Aorta (tissue), 5 donors: ENCODE measurements at regions not wholly inside any gene's neighbourhood (a gene's known extent, or its start where the extent isn't known, plus 50 kb on each side); places are given as distances from the start of the nearest gene placed in this dataset.

Source experiments
- ATAC-seq: fragments of 200-7000 bp; cut with Tn5 transposase; one replicate; pipeline ENCODE4 v1.9.1; 2022; ENCODE audit warnings: moderate library complexity; ENCODE audit not compliant: low FRiP score
- DNase-seq, 2 donors: peaks; one replicate each; pipeline ENCODE4 v3.0.0-alpha.2; 2020
- H3K27ac ChIP-seq, 2 donors: one replicate each; pipeline ENCODE4 v1.5.1; 2013; ENCODE audit warnings: low read length in 2 of 2, mild to moderate bottlenecking in 2 of 2, moderate library complexity in 2 of 2, control low read depth in 1 of 2, inconsistent platforms in 1 of 2, low read depth in 1 of 2
- H3K27me3 ChIP-seq, 2 donors: one replicate each; pipeline ENCODE4 v1.6.1; 2013; ENCODE audit warnings: control low read depth in 1 of 2, low read length in 1 of 2, mild to moderate bottlenecking in 1 of 2, moderate library complexity in 1 of 2; ENCODE audit not compliant: insufficient read depth in 2 of 2, control insufficient read depth in 1 of 2
- H3K36me3 ChIP-seq, 2 donors: one replicate each; pipeline ENCODE4 v1.6.1; 2013; ENCODE audit warnings: control low read depth in 1 of 2, low read length in 1 of 2, mild to moderate bottlenecking in 1 of 2; ENCODE audit not compliant: insufficient read depth in 2 of 2, control insufficient read depth in 1 of 2
- H3K4me1 ChIP-seq, 2 donors: one replicate each; pipeline ENCODE4 v1.6.1; 2013; ENCODE audit warnings: low read length in 2 of 2, control low read depth in 1 of 2, mild to moderate bottlenecking in 1 of 2, moderate library complexity in 1 of 2; ENCODE audit not compliant: insufficient read depth in 2 of 2, control insufficient read depth in 1 of 2
- H3K4me3 ChIP-seq, 2 donors: one replicate each; pipeline ENCODE4 v1.5.1; 2013; ENCODE audit warnings: low read length in 2 of 2, control low read depth in 1 of 2, mild to moderate bottlenecking in 1 of 2
- H3K9me3 ChIP-seq: one replicate; pipeline ENCODE4 v1.6.1; 2013; ENCODE audit warnings: mild to moderate bottlenecking, low read length; ENCODE audit not compliant: control insufficient read depth
- WGBS, 2 donors: extraction: QIAGEN DNeasy Blood & Tissue Kit; methylation state at CpG; one replicate each; pipeline ENCODE4 v1.1.7; 2013; 5-methylcytosine and 5-hydroxymethylcytosine counted together
- intact Hi-C, 2 donors: fragments of 100-400 bp; cut with DNase I; formaldehyde crosslinking; loops; one replicate each; pipeline versions ENCODE4 v1.14.2 to v1.15.0; 2022
- donor health status: healthy with polysubstance abuse.
- donor health status: Bipolar disorder and iron deficiency.
- donor health status: DM: no; HTN: no; CAD: no.
- donor health status: DM: no; HTN: no; CAD: no.
- donor health status: DM: yes; HTN: yes; CAD: no.

- no peaks in the 10 kb centered on the region for H3K4me1 ChIP-seq
- DNase-seq = no peak
- H3K27me3 ChIP-seq = no peaks in the 10 kb centered on the region
- peaks cover 2% of the 10 kb centered on the region for H3K9me3 ChIP-seq
- no peak overlapping the region for H3K27ac ChIP-seq
- no peaks in the 10 kb centered on the region for H3K36me3 ChIP-seq
- intact Hi-C loops = no loop called here
- no peak for ATAC-seq
- no peak overlapping the region for H3K4me3 ChIP-seq
- WGBS, 2 donors = 95 to 97% methylated on average over 4 of the region's 4 CpGs
Measured at GRCh38 chr12:91690531-91690930, 455.1 kb downstream of the BTG1 start.

GRCh38 chr12:91687052-91688017, 458.3 kb downstream of the BTG1 start:
- no peaks in the 10 kb centered on the region for H3K27me3 ChIP-seq
- H3K36me3 ChIP-seq = no peaks in the 10 kb centered on the region
- no peak for DNase-seq
- no peak overlapping the region for H3K4me3 ChIP-seq
- WGBS, 2 donors = 66 to 68% methylated on average over 3 of the region's 3 CpGs
- ATAC-seq = no peak
- H3K27ac ChIP-seq = no peak overlapping the region
- no peaks in the 10 kb centered on the region for H3K4me1 ChIP-seq
- intact Hi-C loops = no loop called here
- H3K9me3 ChIP-seq = peaks cover 2% of the 10 kb centered on the region

GRCh38 chr12:91685917-91686316, 459.7 kb downstream of the BTG1 start:
- WGBS, 2 donors = 74 to 80% methylated on average over 2 of the region's 2 CpGs
- H3K27ac ChIP-seq = no peak overlapping the region
- H3K9me3 ChIP-seq = peaks cover 3% of the 10 kb centered on the region
- no peaks in the 10 kb centered on the region for H3K4me1 ChIP-seq
- no peaks in the 10 kb centered on the region for H3K36me3 ChIP-seq
- peaks cover 0 to 1% of the 10 kb centered on the region in 2 donors for H3K27me3 ChIP-seq
- intact Hi-C loops = no loop called here
- no peak for DNase-seq
- no peak overlapping the region for H3K4me3 ChIP-seq
- no peak for ATAC-seq

- WGBS, 2 donors = 88% methylated on average over 11 of the region's 11 CpGs
- Histone ChIP-seq H3K27me3 (peaks cover 0 to 1% of the 10 kb centered on the region in 2 donors), H3K4me1 (no peaks in the 10 kb centered on the region), H3K36me3 (no peaks in the 10 kb centered on the region), H3K4me3 (no peak overlapping the region), H3K9me3 (peaks cover 2% of the 10 kb centered on the region), H3K27ac (no peak overlapping the region)
- ATAC-seq (no peak), DNase-seq (no peak)
- intact Hi-C loops = no loop called here
Measured at GRCh38 chr12:91681751-91682150, 463.9 kb downstream of the BTG1 start.

- Histone ChIP-seq H3K4me3 (no peak overlapping the region), H3K27ac (no peak overlapping the region), H3K27me3 (peaks cover 0 to 1% of the 10 kb centered on the region in 2 donors), H3K9me3 (peaks cover 2% of the 10 kb centered on the region), H3K4me1 (peaks cover 0 to 2% of the 10 kb centered on the region in 2 donors), H3K36me3 (no peaks in the 10 kb centered on the region)
- 89 to 90% methylated on average over 2 of the region's 2 CpGs for WGBS, 2 donors
- ATAC-seq (no peak), DNase-seq (no peak)
- intact Hi-C loops = no loop called here
Measured at GRCh38 chr12:91680864-91681263, 464.8 kb downstream of the BTG1 start.

- Histone ChIP-seq H3K4me3 (no peak overlapping the region), H3K27ac (no peak overlapping the region), H3K4me1 (peaks cover 0 to 3% of the 10 kb centered on the region in 2 donors), H3K27me3 (peaks cover 0 to 1% of the 10 kb centered on the region in 2 donors), H3K36me3 (no peaks in the 10 kb centered on the region), H3K9me3 (peaks cover 2% of the 10 kb centered on the region)
- ATAC-seq = no peak
- DNase-seq = no peak
- 89 to 92% methylated on average over 1 of the region's 1 CpG for WGBS, 2 donors
- intact Hi-C loops = no loop called here
Measured at GRCh38 chr12:91677556-91677955, 468.1 kb downstream of the BTG1 start.

- ATAC-seq = no peak
Measured at GRCh38 chr12:91675401-91675800, 470.2 kb downstream of the BTG1 start.

GRCh38 chr12:91672130-91672529, 473.5 kb downstream of the BTG1 start:
- peaks cover 2% of the 10 kb centered on the region for H3K9me3 ChIP-seq
- no peaks in the 10 kb centered on the region for H3K27me3 ChIP-seq
- intact Hi-C loops = no loop called here
- WGBS, 2 donors = 65 to 75% methylated on average over 1 of the region's 1 CpG
- H3K36me3 ChIP-seq = no peaks in the 10 kb centered on the region
- peaks cover 0 to 3% of the 10 kb centered on the region in 2 donors for H3K4me1 ChIP-seq
- DNase-seq (no peak), ATAC-seq (no peak)
- no peak overlapping the region for H3K27ac ChIP-seq
- no peak overlapping the region for H3K4me3 ChIP-seq

More at GRCh38 chr12:91675401-91675800, 470.2 kb downstream of the BTG1 start:
- H3K36me3 ChIP-seq = no peaks in the 10 kb centered on the region
- no peaks in the 10 kb centered on the region for H3K9me3 ChIP-seq
- H3K27ac ChIP-seq = no peak overlapping the region
- intact Hi-C loops = no loop called here
- H3K4me3 ChIP-seq = no peak overlapping the region
- H3K27me3 ChIP-seq = no peaks in the 10 kb centered on the region
- peaks cover 0 to 3% of the 10 kb centered on the region in 2 donors for H3K4me1 ChIP-seq
- no peak for DNase-seq
- 38 to 51% methylated on average over 2 of the region's 2 CpGs for WGBS, 2 donors

GRCh38 chr12:91667694-91668093, 478.0 kb downstream of the BTG1 start:
- intact Hi-C loops = no loop called here
- no peaks in the 10 kb centered on the region for H3K36me3 ChIP-seq
- H3K27ac ChIP-seq = no peak overlapping the region
- no peaks in the 10 kb centered on the region for H3K4me1 ChIP-seq
- no peak overlapping the region for H3K4me3 ChIP-seq
- DNase-seq = no peak
- ATAC-seq = no peak
- peaks cover 2% of the 10 kb centered on the region for H3K9me3 ChIP-seq
- 73 to 85% methylated on average over 2 of the region's 2 CpGs for WGBS, 2 donors
- no peaks in the 10 kb centered on the region for H3K27me3 ChIP-seq
